GM12865 (cell line): ENCODE measurements at regions not wholly inside any gene's neighbourhood (a gene's known extent, or its start where the extent isn't known, plus 50 kb on each side); places are given as distances from the start of the nearest gene placed in this dataset.

Source experiments
- DNase-seq: peaks from one replicate; pipeline ENCODE4 v3.0.0; 2010; ENCODE audit warnings: low read depth
- H3K4me3 ChIP-seq: 2 replicates; pipeline ENCODE4 v1.5.1; 2011; ENCODE audit warnings: mild to moderate bottlenecking, low read depth, low read length, control low read depth
- TF ChIP-seq, protein P1 (sequence below): IDR thresholded peaks from 2 replicates; pipeline ENCODE4 v1.5.1; 2011; ENCODE audit warnings: low read length, control low read depth, low read depth, inconsistent platforms; ENCODE audit not compliant: insufficient read depth; ENCODE audit errors: missing control alignments

DNA sequence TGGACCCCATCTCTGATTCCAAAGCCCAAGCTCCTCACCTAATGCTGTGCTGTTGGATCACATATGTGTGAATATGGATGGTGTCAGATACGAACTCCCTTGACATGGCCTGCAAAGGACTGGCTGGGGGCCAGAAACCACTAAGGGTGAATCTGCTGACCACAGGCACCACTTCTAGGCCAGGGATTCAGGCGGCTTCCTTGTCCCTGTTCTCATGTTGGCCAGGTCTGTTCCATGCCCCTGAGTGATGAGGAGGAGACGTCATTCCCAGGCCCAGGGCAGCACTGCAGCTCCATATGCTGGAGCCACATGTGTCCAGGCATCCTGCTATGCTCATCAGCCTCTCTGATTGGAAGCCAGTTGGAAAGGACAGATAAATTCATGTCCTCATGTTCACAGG, 130.0 kb upstream of the BDNF start:
- TF ChIP-seq, protein P1, sequence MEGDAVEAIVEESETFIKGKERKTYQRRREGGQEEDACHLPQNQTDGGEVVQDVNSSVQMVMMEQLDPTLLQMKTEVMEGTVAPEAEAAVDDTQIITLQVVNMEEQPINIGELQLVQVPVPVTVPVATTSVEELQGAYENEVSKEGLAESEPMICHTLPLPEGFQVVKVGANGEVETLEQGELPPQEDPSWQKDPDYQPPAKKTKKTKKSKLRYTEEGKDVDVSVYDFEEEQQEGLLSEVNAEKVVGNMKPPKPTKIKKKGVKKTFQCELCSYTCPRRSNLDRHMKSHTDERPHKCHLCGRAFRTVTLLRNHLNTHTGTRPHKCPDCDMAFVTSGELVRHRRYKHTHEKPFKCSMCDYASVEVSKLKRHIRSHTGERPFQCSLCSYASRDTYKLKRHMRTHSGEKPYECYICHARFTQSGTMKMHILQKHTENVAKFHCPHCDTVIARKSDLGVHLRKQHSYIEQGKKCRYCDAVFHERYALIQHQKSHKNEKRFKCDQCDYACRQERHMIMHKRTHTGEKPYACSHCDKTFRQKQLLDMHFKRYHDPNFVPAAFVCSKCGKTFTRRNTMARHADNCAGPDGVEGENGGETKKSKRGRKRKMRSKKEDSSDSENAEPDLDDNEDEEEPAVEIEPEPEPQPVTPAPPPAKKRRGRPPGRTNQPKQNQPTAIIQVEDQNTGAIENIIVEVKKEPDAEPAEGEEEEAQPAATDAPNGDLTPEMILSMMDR = no peak
- DNase-seq = no peak
- H3K4me3 ChIP-seq = no peak overlapping the region

DNA sequence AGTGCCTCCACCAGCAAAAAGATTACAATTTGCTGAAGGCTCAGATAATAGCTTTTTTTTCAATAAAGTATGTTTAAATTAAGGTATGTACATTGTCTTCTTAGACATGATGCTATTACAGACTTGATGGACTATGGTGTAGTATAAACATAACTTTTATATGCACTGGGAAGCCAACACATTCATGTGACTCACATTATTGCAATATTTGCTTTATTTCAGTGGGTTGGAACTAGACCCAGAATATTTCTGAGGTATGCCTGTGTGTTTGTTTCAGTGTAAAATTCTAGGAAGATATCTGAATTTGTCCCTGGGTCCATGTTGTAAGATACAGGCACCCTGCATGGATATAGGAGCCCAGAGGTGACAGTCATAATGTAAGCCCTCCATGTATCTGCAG, 120.0 kb upstream of the BDNF start:
- TF ChIP-seq, protein P1 = no peak
- H3K4me3 ChIP-seq = no peak overlapping the region
- DNase-seq = no peak

DNA sequence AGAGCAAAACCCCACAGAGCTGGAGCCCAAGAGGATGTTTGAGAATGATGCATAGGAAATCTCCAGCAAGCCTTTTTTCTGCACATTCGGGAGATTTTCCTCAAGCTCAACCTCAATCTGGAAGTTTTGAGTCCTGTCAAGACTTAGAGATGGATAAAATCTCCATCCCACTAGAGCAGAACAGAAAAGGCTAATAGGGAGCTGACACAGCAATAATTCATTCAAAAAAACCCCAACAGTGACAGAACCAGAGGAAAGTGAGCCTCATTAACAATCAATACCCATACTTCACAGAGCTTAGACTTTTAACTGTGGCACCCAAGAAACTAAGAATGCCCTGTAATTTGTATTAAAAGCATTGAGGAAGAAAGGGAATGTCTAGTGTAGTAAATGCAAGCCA, 115.9 kb upstream of the BDNF start:
- DNase-seq = no peak
- no peak overlapping the region for H3K4me3 ChIP-seq
- TF ChIP-seq, protein P1 = no peak

DNA sequence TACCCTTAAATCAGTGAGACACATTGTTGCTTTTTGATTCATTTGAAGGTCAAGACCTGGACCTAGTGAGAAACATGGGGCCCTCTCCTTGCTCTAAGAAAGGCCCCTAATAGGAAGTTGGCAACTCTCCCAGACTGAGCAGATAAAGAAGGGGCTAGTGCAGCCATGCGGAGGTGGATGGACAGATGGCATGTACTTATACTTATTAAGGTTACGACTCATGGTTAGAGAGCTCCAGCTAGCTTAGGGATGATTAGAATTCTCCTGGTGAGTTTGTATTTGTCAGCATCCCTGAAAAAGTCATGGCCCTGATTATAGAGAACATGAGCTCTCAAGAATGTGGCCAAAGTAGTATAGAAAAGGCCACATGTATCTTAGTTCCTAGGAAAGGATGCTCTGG, 112.1 kb upstream of the BDNF start:
- TF ChIP-seq, protein P1 = no peak
- H3K4me3 ChIP-seq = no peak overlapping the region
- DNase-seq = no peak

DNA sequence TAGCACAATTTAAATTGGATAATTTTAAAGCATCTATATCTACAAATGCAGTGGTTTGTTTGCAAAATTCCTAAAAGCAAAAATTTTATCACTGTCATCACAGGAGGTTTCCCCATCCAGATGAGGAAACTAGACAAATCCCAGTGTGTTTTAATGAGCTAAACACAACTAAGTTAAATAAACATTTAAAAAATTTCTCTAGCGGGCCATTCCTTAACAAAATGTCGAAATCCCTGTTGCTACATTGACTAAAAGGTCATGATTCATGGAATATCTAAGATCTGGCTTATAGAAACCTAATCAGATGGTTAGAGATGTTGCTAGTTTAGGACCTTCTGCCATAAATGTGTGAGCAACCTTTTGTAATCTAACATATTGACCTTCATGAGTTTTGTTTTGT, 107.3 kb upstream of the BDNF start:
- TF ChIP-seq, protein P1 = no peak
- DNase-seq = no peak
- no peak overlapping the region for H3K4me3 ChIP-seq

DNA sequence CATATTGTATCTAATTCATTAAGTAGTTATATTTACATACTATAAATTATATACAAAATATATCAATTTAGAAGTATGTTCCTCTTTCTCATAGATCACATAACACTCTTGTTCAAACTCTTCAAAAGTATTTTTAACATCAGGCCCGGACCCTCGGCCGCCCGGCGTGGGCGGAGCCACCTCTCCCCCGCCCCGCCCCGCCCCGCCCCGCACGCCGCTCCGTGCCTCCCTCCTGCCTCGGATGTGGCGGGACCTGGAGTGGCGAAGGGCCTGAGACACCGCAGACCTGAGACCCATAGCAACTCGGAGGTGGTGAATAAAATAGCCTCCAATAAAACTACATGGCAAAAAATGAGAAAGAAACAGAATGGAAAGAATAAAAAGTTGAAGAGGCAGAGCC, 105.9 kb upstream of the BDNF start:
- no peak overlapping the region for H3K4me3 ChIP-seq
- DNase-seq = no peak
- TF ChIP-seq, protein P1 = no peak

DNA sequence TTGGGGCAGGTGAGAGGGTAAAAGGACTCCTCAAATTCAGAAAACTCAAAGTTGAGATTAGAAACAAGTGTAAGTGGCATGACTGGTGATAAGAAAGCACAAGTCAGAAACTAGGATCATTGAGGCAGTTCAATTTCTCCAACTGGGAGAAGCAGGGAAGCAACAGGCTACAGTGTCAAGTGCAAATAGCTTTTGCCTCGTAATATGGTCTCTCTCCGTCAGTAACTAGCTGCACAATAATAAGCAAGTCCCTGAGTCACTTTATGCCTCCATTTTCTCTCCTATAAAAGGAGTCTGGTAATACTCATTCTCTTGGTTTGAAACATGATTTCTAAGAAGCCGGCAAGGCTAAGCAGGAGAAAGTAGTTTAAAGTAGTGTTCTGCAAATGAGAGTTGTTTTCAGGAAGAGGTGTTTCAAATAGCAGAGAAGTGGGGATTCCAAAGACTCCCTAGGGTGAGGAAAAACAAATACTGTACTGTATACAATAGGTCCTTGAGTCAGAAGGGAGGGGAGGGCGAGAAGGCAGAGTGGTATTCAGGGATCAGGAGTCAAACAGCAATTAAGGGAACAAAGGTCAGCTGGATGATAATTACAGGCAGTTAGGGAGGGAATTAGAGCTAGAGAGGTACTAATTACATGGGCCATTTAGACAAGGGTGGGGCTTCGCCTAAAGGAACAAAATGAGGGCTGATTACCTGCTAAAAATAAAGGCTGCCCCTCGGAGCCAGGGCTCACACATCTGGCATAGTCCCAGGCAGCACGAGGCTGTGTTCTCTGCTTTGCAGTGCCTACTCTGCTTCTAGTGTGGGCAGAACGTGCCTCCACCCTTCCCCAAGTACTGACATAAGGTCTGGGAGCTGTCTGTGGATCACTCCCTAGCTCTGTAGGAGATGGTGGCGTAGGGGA, 96.0 kb upstream of the BDNF start:
- no peak for DNase-seq
- TF ChIP-seq, protein P1 = no peak
- no peak overlapping the region for H3K4me3 ChIP-seq
